T-cell (primary cell): ENCODE measurements at regions not wholly inside any gene's neighbourhood (a gene's known extent, or its start where the extent isn't known, plus 50 kb on each side); places are given as distances from the start of the nearest gene placed in this dataset.

Experiments
- ATAC-seq, 4 experiments: fragments of 200-7000 bp in 3 of 4; fragments of 150-1000 bp in 1 of 4; cut with Tn5 transposase; replicated peaks in 1 of 4; 1 replicate in 3 of 4; 2 replicates in 1 of 4; pipeline ENCODE4 v1.10.0; 2021; ENCODE audit warnings: moderate library complexity in 3 of 4, mild to moderate bottlenecking in 2 of 4, moderate number of reproducible peaks in 1 of 4
- CTCF ChIA-PET, 2 donors: fragments of 300-600 bp; sonication (Branson Sonifier 250); formaldehyde crosslinking; loops; one replicate each; lab custom pipeline; 2022; ENCODE audit warnings: antibody characterized with exemption in 2 of 2; lab: Charles Lee
- POLR2A ChIA-PET, 2 donors: fragments of 300-600 bp; sonication (Branson Sonifier 250); formaldehyde crosslinking; loops; one replicate each; lab custom pipeline; 2022; ENCODE audit warnings: antibody characterized with exemption in 2 of 2; lab: Charles Lee
- DNase-seq, 35 experiments: peaks; one replicate each; pipeline versions ENCODE4 v3.0.0 to v3.0.0-alpha.2; 2013 to 2023
- H3K27ac ChIP-seq: one replicate; pipeline ENCODE4 v1.5.1; 2013; ENCODE audit warnings: low read length
- H3K27me3 ChIP-seq, 2 experiments: replicated peaks in 1 of 2; 1 replicate in 1 of 2; 2 replicates in 1 of 2; pipeline versions ENCODE4 v1.6.1 to v1.7.0; 2013; ENCODE audit warnings: low read length in 1 of 2, mixed read lengths in 1 of 2; ENCODE audit not compliant: control insufficient read depth in 2 of 2, insufficient read depth in 2 of 2; ENCODE audit errors: extremely low read depth in 1 of 2
- H3K36me3 ChIP-seq, 2 donors: 1 replicate in 1 of 2; 2 replicates in 1 of 2; pipeline versions ENCODE4 v1.6.1 to v1.7.0; 2013; ENCODE audit warnings: low read length in 1 of 2; ENCODE audit not compliant: control insufficient read depth in 2 of 2, insufficient read depth in 1 of 2; ENCODE audit errors: extremely low read depth in 1 of 2
- H3K4me1 ChIP-seq, 2 experiments: 1 replicate in 1 of 2; 2 replicates in 1 of 2; pipeline versions ENCODE4 v1.6.1 to v1.7.0; 2013; ENCODE audit warnings: low read length in 2 of 2, mixed read lengths in 1 of 2; ENCODE audit not compliant: insufficient read depth in 2 of 2, control insufficient read depth in 1 of 2; ENCODE audit errors: extremely low read depth in 1 of 2
- H3K4me3 ChIP-seq, 2 donors: 1 replicate in 1 of 2; 2 replicates in 1 of 2; pipeline versions ENCODE4 v1.5.1 to v1.7.0; 2013; ENCODE audit warnings: mild to moderate bottlenecking in 2 of 2, low read length in 1 of 2, moderate library complexity in 1 of 2; ENCODE audit not compliant: control insufficient read depth in 1 of 2; ENCODE audit errors: extremely low read depth in 1 of 2
- H3K9me3 ChIP-seq: 2 replicates; pipeline ENCODE4 v1.7.0; 2013
- H3K27ac Mint-ChIP-seq, 2 donors: one replicate each; pipeline ENCODE4 v1.8.0; 2020 to 2021; ENCODE audit warnings: mild to moderate bottlenecking in 2 of 2, mixed read lengths in 2 of 2
- H3K27me3 Mint-ChIP-seq, 2 donors: one replicate each; pipeline ENCODE4 v1.8.0; 2021 to 2022; ENCODE audit warnings: mixed read lengths in 2 of 2
- H3K36me3 Mint-ChIP-seq: one replicate; pipeline ENCODE4 v1.8.0; 2021; ENCODE audit warnings: mixed read lengths
- H3K4me1 Mint-ChIP-seq, 3 donors: one replicate each; pipeline ENCODE4 v1.8.0; 2020 to 2022; ENCODE audit warnings: mixed read lengths in 3 of 3, mild to moderate bottlenecking in 1 of 3
- H3K4me3 Mint-ChIP-seq, 3 donors: one replicate each; pipeline ENCODE4 v1.8.0; 2020 to 2022; ENCODE audit warnings: mild to moderate bottlenecking in 3 of 3, mixed read lengths in 3 of 3, moderate library complexity in 3 of 3
- H3K9me3 Mint-ChIP-seq, 3 donors: one replicate each; pipeline ENCODE4 v1.8.0; 2020 to 2022; ENCODE audit warnings: mixed read lengths in 3 of 3
- WGBS: methylation state at CpG from one replicate; pipeline ENCODE4 v1.1.5; 2013; ENCODE audit warnings: missing lambda C conversion rate; ENCODE audit not compliant: insufficient coverage; 5-methylcytosine and 5-hydroxymethylcytosine counted together

DNA sequence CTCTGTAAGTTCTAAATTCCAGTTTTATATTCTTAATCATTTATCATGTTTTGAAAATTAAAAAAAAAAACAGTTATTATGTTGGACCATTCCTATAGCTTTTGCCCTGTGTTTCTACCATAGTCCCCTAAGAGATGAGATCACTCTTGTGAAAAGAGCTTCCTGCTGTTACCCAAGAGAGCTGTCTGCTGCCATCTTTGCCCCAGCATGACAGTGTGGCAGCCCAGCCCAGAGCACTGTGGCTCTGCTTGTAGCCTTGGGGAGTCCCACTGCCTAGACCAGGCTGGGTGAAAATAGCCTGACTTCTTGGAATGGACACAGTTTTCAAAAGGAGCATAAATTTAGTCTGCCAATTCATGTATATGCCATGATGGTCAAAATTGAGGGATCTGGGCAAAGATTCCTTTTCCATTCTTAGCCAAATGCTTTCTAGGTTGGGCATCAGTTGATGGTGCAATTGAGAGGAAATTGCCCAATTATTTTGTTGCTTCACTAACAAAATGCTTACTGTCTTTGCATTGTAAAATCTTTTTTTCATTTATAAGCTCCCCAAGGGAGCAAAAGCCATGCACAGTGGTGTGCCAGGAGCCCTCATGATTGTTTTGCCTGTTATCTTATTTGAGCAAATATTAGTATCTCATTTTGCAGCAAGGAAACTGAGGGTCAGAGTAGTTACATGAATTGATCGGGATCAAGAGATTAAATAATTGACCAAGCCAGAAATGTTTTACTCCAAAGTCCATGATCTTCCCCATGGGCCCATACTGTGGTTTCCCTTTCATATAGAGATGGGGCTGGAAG is 72.8 kb downstream of the ETS2 start:
- peaks cover 7 to 26% (median 10%) of the 10 kb centered on the region in 3 donors for H3K9me3 Mint-ChIP-seq
- Histone ChIP-seq H3K4me3 (no peak overlapping the region), H3K9me3 (peaks cover 4% of the 10 kb centered on the region), H3K36me3 (no peaks in the 10 kb centered on the region), H3K4me1 (no peaks in the 10 kb centered on the region), H3K27ac (no peak overlapping the region), H3K27me3 (peaks cover 0 to 6% of the 10 kb centered on the region in 2 experiments)
- no peak overlapping the region for H3K4me3 Mint-ChIP-seq
- H3K4me1 Mint-ChIP-seq, result no peaks in the 10 kb centered on the region
- H3K27me3 Mint-ChIP-seq, result peaks cover under 1 to 5% of the 10 kb centered on the region in 2 donors
- H3K36me3 Mint-ChIP-seq, result no peaks in the 10 kb centered on the region
- DNase-seq (no peak), ATAC-seq (no peak)
- WGBS, result no CpG with 5 or more reads among the region's 1 CpG
- H3K27ac Mint-ChIP-seq, result no peak overlapping the region
- ChIA-PET POLR2A (interaction anchor here in 1 of 2 donors (0.5 kb wide), 1 partner anchor 1820 kb away, joined by 11 read pairs; no protein-coding TSS in a partner anchor), CTCF (interaction anchor here in 1 of 2 donors (0.5 kb wide), 1 partner anchor 25 kb away, joined by 4 read pairs; no protein-coding TSS in a partner anchor)

DNA sequence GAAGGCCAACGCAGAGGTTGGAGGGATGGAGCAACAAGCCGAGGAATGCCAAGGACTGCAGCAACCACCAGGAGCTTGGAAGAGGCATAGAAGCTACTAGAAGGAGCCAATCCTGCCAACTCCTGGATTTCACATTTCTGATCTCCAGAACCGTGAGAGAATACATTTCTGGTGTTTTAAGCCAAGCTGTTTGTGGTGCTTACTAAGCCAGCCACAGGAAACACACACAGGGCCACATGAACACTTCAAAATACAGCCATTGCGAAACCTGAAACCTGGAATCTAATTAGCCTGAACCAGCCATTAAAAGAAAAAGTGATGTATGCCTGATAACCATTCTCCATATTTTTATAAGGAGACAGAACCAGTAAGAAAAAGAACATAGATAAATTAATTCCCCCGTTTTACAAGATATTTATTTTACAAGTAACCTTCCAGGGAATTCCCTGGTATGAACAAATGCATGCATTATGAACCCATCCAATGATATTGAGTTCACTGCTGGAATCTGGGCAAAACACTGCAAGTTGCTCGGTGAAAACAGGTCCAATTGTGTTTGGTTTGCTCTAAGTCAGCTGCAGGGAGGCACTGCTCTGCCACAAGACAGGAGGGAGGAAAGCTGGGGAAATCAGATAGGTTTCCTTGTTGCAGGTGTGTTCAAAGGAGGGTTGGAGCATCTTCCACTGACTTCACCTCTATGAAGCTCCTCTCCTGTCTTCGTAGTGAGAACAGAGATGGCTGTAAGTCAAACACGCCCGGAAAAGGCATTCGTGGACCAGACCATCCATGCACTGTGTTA is 70.2 kb downstream of the ETS2 start:
- WGBS, result 82% methylated on average over 7 of the region's 10 CpGs
- ATAC-seq, result no peak
- Mint-ChIP-seq H3K4me3 (no peak overlapping the region), H3K9me3 (peaks cover 1 to 10% (median 3%) of the 10 kb centered on the region in 3 donors), H3K4me1 (no peaks in the 10 kb centered on the region), H3K36me3 (no peaks in the 10 kb centered on the region), H3K27me3 (peaks cover 0 to 4% of the 10 kb centered on the region in 2 donors), H3K27ac (no peak overlapping the region)
- no peak overlapping the region for H3K4me3 ChIP-seq
- H3K27me3 ChIP-seq, result peaks cover 0 to 10% of the 10 kb centered on the region in 2 experiments
- DNase-seq, result no peak
- H3K27ac ChIP-seq, result no peak overlapping the region
- no peaks in the 10 kb centered on the region for H3K9me3 ChIP-seq
- ChIA-PET CTCF (no interaction called here), POLR2A (no interaction called here)
- H3K36me3 ChIP-seq, result no peaks in the 10 kb centered on the region
- H3K4me1 ChIP-seq, result no peaks in the 10 kb centered on the region
